GM12878 (cell line): ENCODE measurements at regions not wholly inside any gene's neighbourhood (a gene's known extent, or its start where the extent isn't known, plus 50 kb on each side); places are given as distances from the start of the nearest gene placed in this dataset.

Experiments
- ATAC-seq: fragments of 200-7000 bp; cut with Tn5 transposase; 3 replicates; pipeline ENCODE4 v1.9.1; 2020; ENCODE audit warnings: mild to moderate bottlenecking, moderate library complexity
- BruUV-seq: library from RNA; stranded (reverse); fragments of 400-500 nt; replicated peaks from 2 replicates; lab custom pipeline; 2021; lab: Mats Ljungman, UMichigan
- CTCF ChIA-PET: fragments of 300-600 bp; sonication (Branson Sonifier 250); formaldehyde crosslinking; extraction: SDS; loops from one replicate; lab custom pipeline; 2021; ENCODE audit warnings: inconsistent platforms; lab: Yijun Ruan, JAX
- POLR2A ChIA-PET: fragments of 350-600 bp; formaldehyde crosslinking; extraction: SDS; loops from one replicate; lab custom pipeline; 2021; ENCODE audit warnings: inconsistent platforms; lab: Charles Lee
- RAD21 ChIA-PET: fragments of 300-600 bp; sonication (Branson Sonifier 250); formaldehyde crosslinking; loops from one replicate; lab custom pipeline; 2023; ENCODE audit warnings: antibody characterized with exemption; ENCODE audit not compliant: unreplicated experiment; lab: Charles Lee
- SMC1A ChIA-PET: fragments of 300-600 bp; sonication (Branson Sonifier 250); formaldehyde crosslinking; loops from one replicate; lab custom pipeline; 2023; ENCODE audit not compliant: unreplicated experiment, uncharacterized antibody; lab: Charles Lee
- DNase-seq: peaks from one replicate; pipeline ENCODE4 v3.0.0-alpha.2; 2011; ENCODE audit warnings: low read depth, low spot score
- FAIRE-seq: peaks from 3 replicates; lab custom pipeline; 2011; peaks lifted over from hg19 to GRCh38; lab: Jason Lieb, UNC
- H2AFZ ChIP-seq: 2 replicates; pipeline ENCODE4 v1.6.0; 2011; ENCODE audit warnings: low read depth, low read length, control low read depth; ENCODE audit not compliant: control insufficient read depth
- H3K27ac ChIP-seq: 2 replicates; pipeline ENCODE4 v1.5.1; 2011; ENCODE audit warnings: control low read depth; ENCODE audit not compliant: control insufficient read depth, insufficient read depth
- H3K27me3 ChIP-seq, 2 experiments: replicated peaks in 1 of 2; 2 replicates each; pipeline versions ENCODE4 v1.6.0 to v1.6.1; 2011; ENCODE audit warnings: low read length in 1 of 2; ENCODE audit not compliant: control insufficient read depth in 2 of 2, insufficient read depth in 2 of 2
- H3K36me3 ChIP-seq, 2 experiments: 2 replicates each; pipeline ENCODE4 v1.5.1; 2011; ENCODE audit warnings: low read length in 1 of 2; ENCODE audit not compliant: control insufficient read depth in 2 of 2, insufficient read depth in 2 of 2
- H3K4me1 ChIP-seq: 2 replicates; pipeline ENCODE4 v1.6.1; 2011; ENCODE audit warnings: mild to moderate bottlenecking, low read length, moderate library complexity, mixed read lengths; ENCODE audit not compliant: control insufficient read depth, insufficient read depth
- H3K4me2 ChIP-seq: 2 replicates; pipeline ENCODE4 v1.6.0; 2011; ENCODE audit warnings: control low read depth; ENCODE audit not compliant: control insufficient read depth, insufficient read depth
- H3K4me3 ChIP-seq: fragments of 200-600 bp; sonication (generic); 2 replicates; pipeline ENCODE4 v1.5.1; 2016
- H3K79me2 ChIP-seq: 2 replicates; pipeline ENCODE4 v1.6.0; 2011; ENCODE audit warnings: low read length; ENCODE audit not compliant: control insufficient read depth, insufficient read depth
- H3K9ac ChIP-seq: 2 replicates; pipeline ENCODE4 v1.8.0; 2011; ENCODE audit warnings: low read length, control low read depth, mixed read lengths; ENCODE audit not compliant: control insufficient read depth, insufficient read depth
- H3K9me3 ChIP-seq: replicated peaks from 3 replicates; pipeline ENCODE4 v1.5.1; 2011; ENCODE audit warnings: mild to moderate bottlenecking, low read length; ENCODE audit not compliant: control insufficient read depth, insufficient read depth
- H4K20me1 ChIP-seq: 2 replicates; pipeline ENCODE4 v1.6.0; 2011; ENCODE audit not compliant: control insufficient read depth, insufficient read depth
- ASH2L ChIP-seq: fragments of 300-600, 200-600 bp; sonication (generic); IDR thresholded peaks from 2 replicates; pipeline ENCODE4 v1.6.1; 2017; ENCODE audit warnings: low read depth, mild to moderate bottlenecking, borderline replicate concordance
- CBFB ChIP-seq: IDR thresholded peaks from 2 replicates; pipeline ENCODE4 v1.6.1; 2016; ENCODE audit warnings: antibody characterized with exemption, low read depth
- CBX3 ChIP-seq: fragments of 200-600 bp; sonication (generic); IDR thresholded peaks from 2 replicates; pipeline ENCODE4 v1.6.1; 2016; ENCODE audit warnings: low read depth, borderline replicate concordance
- EP300 ChIP-seq, 2 experiments: fragments of 150-350 bp in 1 of 2; IDR thresholded peaks; 2 replicates each; pipeline ENCODE4 v1.6.1; 2011 to 2012; ENCODE audit warnings: low read depth in 2 of 2, low read length in 2 of 2, borderline replicate concordance in 1 of 2, improper control_type of control experiment in 1 of 2, inconsistent platforms in 1 of 2; ENCODE audit not compliant: control insufficient read depth in 1 of 2
- ESRRA ChIP-seq: IDR thresholded peaks from 2 replicates; pipeline ENCODE4 v1.6.1; 2012; ENCODE audit warnings: mild to moderate bottlenecking, low read length, improper control_type of control experiment
- EZH2 ChIP-seq: IDR thresholded peaks from 2 replicates; pipeline ENCODE4 v1.6.1; 2012; ENCODE audit warnings: low read depth, mild to moderate bottlenecking, control low read depth, inconsistent platforms, low read length, borderline replicate concordance; ENCODE audit not compliant: control insufficient read depth
- JUNB ChIP-seq: IDR thresholded peaks from 2 replicates; pipeline ENCODE4 v1.6.1; 2016; ENCODE audit warnings: antibody characterized with exemption, mild to moderate bottlenecking
- KDM1A ChIP-seq: fragments of 200-600 bp; sonication (generic); IDR thresholded peaks from 2 replicates; pipeline ENCODE4 v1.6.1; 2016; ENCODE audit warnings: borderline replicate concordance
- MLLT1 ChIP-seq: fragments of 450-650 bp; IDR thresholded peaks from 2 replicates; pipeline ENCODE4 v1.6.1; 2016; ENCODE audit warnings: mild to moderate bottlenecking
- NR2C1 ChIP-seq: fragments of 450-650 bp; IDR thresholded peaks from 2 replicates; pipeline ENCODE4 v1.6.1; 2017; ENCODE audit warnings: antibody characterized with exemption, mild to moderate bottlenecking, moderate library complexity
- NR2C2 ChIP-seq: IDR thresholded peaks from 2 replicates; pipeline ENCODE4 v1.6.1; 2011; ENCODE audit warnings: borderline replicate concordance, low read depth; ENCODE audit not compliant: control insufficient read depth, insufficient read length
- PKNOX1 ChIP-seq: fragments of 450-650 bp; IDR thresholded peaks from 2 replicates; pipeline ENCODE4 v1.6.1; 2016; ENCODE audit warnings: mild to moderate bottlenecking
- RAD21 ChIP-seq: IDR thresholded peaks from 2 replicates; pipeline ENCODE4 v1.6.1; 2011; ENCODE audit warnings: mild to moderate bottlenecking, low read depth, low read length, moderate library complexity; ENCODE audit not compliant: insufficient read depth
- SUZ12 ChIP-seq: fragments of 200-600 bp; sonication (generic); IDR thresholded peaks from one replicate; pipeline ENCODE4 v1.6.1; 2018; ENCODE audit warnings: antibody characterized with exemption, mild to moderate bottlenecking; ENCODE audit not compliant: unreplicated experiment
- YBX1 ChIP-seq: fragments of 450-650 bp; IDR thresholded peaks from 2 replicates; pipeline ENCODE4 v1.6.1; 2016; ENCODE audit warnings: antibody characterized with exemption
- ZNF217 ChIP-seq: fragments of 450-650 bp; IDR thresholded peaks from 2 replicates; pipeline ENCODE4 v1.6.1; 2017; ENCODE audit warnings: antibody characterized with exemption, mild to moderate bottlenecking
- ZNF274 ChIP-seq: IDR thresholded peaks from one replicate; pipeline ENCODE4 v1.8.0; 2011; ENCODE audit not compliant: insufficient read length, insufficient read depth
- ZZZ3 ChIP-seq: IDR thresholded peaks from 2 replicates; pipeline ENCODE4 v1.6.1; 2011; ENCODE audit warnings: low read depth; ENCODE audit not compliant: control insufficient read depth, insufficient read length
- WGBS: methylation state at CpG from one replicate; pipeline ENCODE4 v1.1.6; 2016; ENCODE audit warnings: low lambda C conversion rate; ENCODE audit not compliant: insufficient replicate concordance, insufficient coverage; ENCODE audit errors: missing lambda C conversion rate; 5-methylcytosine and 5-hydroxymethylcytosine counted together
- in situ Hi-C: fragments of 300-500 bp; cut with MboI; formaldehyde crosslinking; loops from 9 replicates; pipeline ENCODE4 v1.14.3; 2018; ENCODE audit warnings: mixed read lengths
- intact Hi-C: fragments of 100-400 bp; cut with micrococcal nuclease; formaldehyde crosslinking; loops from one replicate; pipeline ENCODE4 v1.14.2; 2022; ENCODE audit not compliant: unreplicated experiment

GRCh38 chr5:2172471-2172870 lies 289.7 kb upstream of the IRX4 start:
- SMC1A ChIA-PET = no interaction called here

GRCh38 chr5:2170761-2171160 lies 288.0 kb upstream of the IRX4 start:
- no peaks in the 10 kb centered on the region; the same call in 2 of the 3 replicates for H3K9me3 ChIP-seq
- no peak overlapping the region for H2AFZ ChIP-seq
- ChIA-PET SMC1A (no interaction called here), RAD21 (no interaction called here), CTCF (no interaction called here), POLR2A (no interaction called here)
- FAIRE-seq = no peak
- H4K20me1 ChIP-seq = no peaks in the 10 kb centered on the region
- no peak overlapping the region for H3K9ac ChIP-seq
- no peaks in the 10 kb centered on the region for H3K27me3 ChIP-seq
- intact Hi-C loops = no loop called here
- no peaks in the 10 kb centered on the region for H3K4me1 ChIP-seq
- ATAC-seq = no peak
- no peak overlapping the region for H3K27ac ChIP-seq
- H3K79me2 ChIP-seq = no peaks in the 10 kb centered on the region
- H3K36me3 ChIP-seq = no peaks in the 10 kb centered on the region
- H3K4me2 ChIP-seq = no peak overlapping the region
- no TSS peak for BruUV-seq
- WGBS = 23% methylated on average over 7 of the region's 7 CpGs
- in situ Hi-C loops = no loop called here
- DNase-seq = no peak
- no peak overlapping the region for H3K4me3 ChIP-seq
- TF ChIP-seq YBX1 (no peak), SUZ12 (no peak), ESRRA (no peak), ASH2L (no peak), EP300 (IDR thresholded peaks at IDR 0.05; ENCODE audit: borderline replicate concordance in 1 of 2, control insufficient read depth in 1 of 2, low read depth in 2 of 2, low read length in 2 of 2) (no peak), ZNF217 (no peak), ZZZ3 (no peak), CBFB (no peak), KDM1A (no peak), RAD21 (no peak), MLLT1 (no peak), JUNB (no peak), PKNOX1 (no peak), CBX3 (no peak), EZH2 (no peak), NR2C1 (no peak), NR2C2 (no peak)

More at GRCh38 chr5:2172471-2172870, 289.7 kb upstream of the IRX4 start:
- POLR2A ChIA-PET = no interaction called here
- intact Hi-C loops = no loop called here
- WGBS = 13% methylated on average over 5 of the region's 5 CpGs
- no TSS peak for BruUV-seq
- Histone ChIP-seq H3K27ac (no peak overlapping the region), H3K9ac (no peak overlapping the region), H3K4me1 (no peaks in the 10 kb centered on the region), H4K20me1 (no peaks in the 10 kb centered on the region), H3K9me3 (no peaks in the 10 kb centered on the region), H3K4me2 (no peak overlapping the region), H3K79me2 (no peaks in the 10 kb centered on the region), H3K4me3 (no peak overlapping the region), H3K36me3 (no peaks in the 10 kb centered on the region), H3K27me3 (no peaks in the 10 kb centered on the region), H2AFZ (no peak overlapping the region)
- in situ Hi-C loops = no loop called here
- ATAC-seq = no peak
- CTCF ChIA-PET = interaction anchor here (1.2 kb wide), 1 partner anchor 21 kb away, joined by 3 read pairs; no protein-coding TSS in a partner anchor
- no peak for DNase-seq
- FAIRE-seq = no peak
- no peak for TF ChIP-seq ZNF274
- RAD21 ChIA-PET = no interaction called here
